Left ventricle myocardium inferior (tissue), 1 donor: ENCODE measurements at regions not wholly inside any gene's neighbourhood (a gene's known extent, or its start where the extent isn't known, plus 50 kb on each side); places are given as distances from the start of the nearest gene placed in this dataset.

Source experiments
- DNase-seq: peaks from one replicate; pipeline ENCODE4 v3.0.0-alpha.2; 2020
- H3K27ac ChIP-seq: fragments of 200-600 bp; replicated peaks from 2 replicates; pipeline ENCODE4 v1.8.0; 2021
- H3K27me3 ChIP-seq: fragments of 200-600 bp; 2 replicates; pipeline ENCODE4 v1.8.0; 2021; ENCODE audit warnings: low read depth
- H3K36me3 ChIP-seq: fragments of 200-600 bp; 2 replicates; pipeline ENCODE4 v1.8.0; 2021
- H3K4me1 ChIP-seq: fragments of 200-600 bp; 2 replicates; pipeline ENCODE4 v1.8.0; 2021
- H3K4me3 ChIP-seq: fragments of 200-600 bp; 2 replicates; pipeline ENCODE4 v1.8.0; 2021; ENCODE audit warnings: mild to moderate bottlenecking, moderate library complexity
- H3K9me3 ChIP-seq: fragments of 200-600 bp; replicated peaks from 2 replicates; pipeline ENCODE4 v1.8.0; 2021
- intact Hi-C: fragments of 100-400 bp; cut with micrococcal nuclease; formaldehyde crosslinking; loops from one replicate; pipeline ENCODE4 v1.11.0; 2022
- TF ChIP-seq, protein P1 (sequence below): fragments of 200-600 bp; IDR thresholded peaks from 2 replicates; pipeline ENCODE4 v1.8.0; 2021; ENCODE audit warnings: antibody characterized with exemption, mild to moderate bottlenecking, borderline replicate concordance
- donor health status: DM: no; HTN: yes; CAD: no; lungs with severe emphysema.

DNA sequence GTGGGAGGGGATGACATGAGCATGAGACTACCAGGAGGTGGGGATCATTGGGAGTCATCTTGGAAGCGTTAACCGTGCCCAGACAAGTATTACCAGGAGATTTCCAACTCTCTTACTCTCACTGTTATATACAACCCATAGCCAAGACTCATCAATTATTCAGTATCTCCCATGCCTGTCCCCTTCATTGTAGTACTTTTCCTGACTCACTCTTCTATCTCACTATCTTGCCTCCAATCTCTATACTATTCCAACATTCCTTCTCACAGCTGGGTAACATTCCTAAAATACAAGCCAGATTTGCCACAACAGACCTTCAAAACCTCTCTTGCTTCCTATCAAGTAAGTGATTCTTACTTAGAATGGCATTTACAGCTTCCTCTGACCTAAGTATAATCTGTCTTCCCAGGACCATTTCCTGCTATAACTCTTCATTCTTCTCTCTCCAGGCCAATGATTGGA lies 226.3 kb upstream of the SMLR1 start:
- TF ChIP-seq, protein P1, sequence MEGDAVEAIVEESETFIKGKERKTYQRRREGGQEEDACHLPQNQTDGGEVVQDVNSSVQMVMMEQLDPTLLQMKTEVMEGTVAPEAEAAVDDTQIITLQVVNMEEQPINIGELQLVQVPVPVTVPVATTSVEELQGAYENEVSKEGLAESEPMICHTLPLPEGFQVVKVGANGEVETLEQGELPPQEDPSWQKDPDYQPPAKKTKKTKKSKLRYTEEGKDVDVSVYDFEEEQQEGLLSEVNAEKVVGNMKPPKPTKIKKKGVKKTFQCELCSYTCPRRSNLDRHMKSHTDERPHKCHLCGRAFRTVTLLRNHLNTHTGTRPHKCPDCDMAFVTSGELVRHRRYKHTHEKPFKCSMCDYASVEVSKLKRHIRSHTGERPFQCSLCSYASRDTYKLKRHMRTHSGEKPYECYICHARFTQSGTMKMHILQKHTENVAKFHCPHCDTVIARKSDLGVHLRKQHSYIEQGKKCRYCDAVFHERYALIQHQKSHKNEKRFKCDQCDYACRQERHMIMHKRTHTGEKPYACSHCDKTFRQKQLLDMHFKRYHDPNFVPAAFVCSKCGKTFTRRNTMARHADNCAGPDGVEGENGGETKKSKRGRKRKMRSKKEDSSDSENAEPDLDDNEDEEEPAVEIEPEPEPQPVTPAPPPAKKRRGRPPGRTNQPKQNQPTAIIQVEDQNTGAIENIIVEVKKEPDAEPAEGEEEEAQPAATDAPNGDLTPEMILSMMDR, result no peak
- no peak for DNase-seq
- Histone ChIP-seq H3K4me3 (no peak overlapping the region), H3K27ac (no peak overlapping the region), H3K9me3 (no peaks in the 10 kb centered on the region), H3K36me3 (no peaks in the 10 kb centered on the region), H3K4me1 (no peaks in the 10 kb centered on the region), H3K27me3 (no peaks in the 10 kb centered on the region)
- intact Hi-C loops, result no loop called here

DNA sequence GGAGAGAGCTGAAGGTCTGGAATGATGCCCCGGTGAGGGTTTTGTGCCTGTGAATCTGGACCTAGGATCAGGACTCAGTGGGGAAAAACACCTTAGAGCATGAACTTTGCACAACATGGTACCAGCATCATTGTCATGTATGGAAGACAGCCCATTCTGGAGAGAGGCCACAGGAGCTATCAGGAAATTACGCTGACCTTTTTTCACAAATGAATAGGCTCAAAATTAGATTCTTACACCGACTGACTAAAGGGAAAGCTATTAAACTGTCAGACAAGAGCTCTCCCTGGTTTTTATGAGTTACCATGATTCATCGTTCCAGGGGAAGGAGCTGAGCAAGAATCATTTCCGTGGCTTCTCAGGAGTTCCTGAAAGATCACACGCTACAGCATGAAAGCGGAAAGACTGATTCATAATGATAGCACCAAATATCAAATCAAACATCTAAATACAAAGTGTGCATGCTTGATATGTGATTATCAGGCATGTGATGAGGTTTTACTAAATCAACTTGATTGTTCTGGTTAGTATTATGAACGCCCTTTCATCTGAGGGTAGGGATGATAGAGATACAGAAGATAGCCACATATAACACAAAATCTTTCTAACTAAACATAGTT lies 224.9 kb upstream of the SMLR1 start:
- Histone ChIP-seq H3K27me3 (no peaks in the 10 kb centered on the region), H3K36me3 (no peaks in the 10 kb centered on the region), H3K27ac (no peak overlapping the region), H3K9me3 (no peaks in the 10 kb centered on the region), H3K4me1 (no peaks in the 10 kb centered on the region), H3K4me3 (no peak overlapping the region)
- TF ChIP-seq, protein P1, result no peak
- intact Hi-C loops, result no loop called here
- DNase-seq, result no peak

DNA sequence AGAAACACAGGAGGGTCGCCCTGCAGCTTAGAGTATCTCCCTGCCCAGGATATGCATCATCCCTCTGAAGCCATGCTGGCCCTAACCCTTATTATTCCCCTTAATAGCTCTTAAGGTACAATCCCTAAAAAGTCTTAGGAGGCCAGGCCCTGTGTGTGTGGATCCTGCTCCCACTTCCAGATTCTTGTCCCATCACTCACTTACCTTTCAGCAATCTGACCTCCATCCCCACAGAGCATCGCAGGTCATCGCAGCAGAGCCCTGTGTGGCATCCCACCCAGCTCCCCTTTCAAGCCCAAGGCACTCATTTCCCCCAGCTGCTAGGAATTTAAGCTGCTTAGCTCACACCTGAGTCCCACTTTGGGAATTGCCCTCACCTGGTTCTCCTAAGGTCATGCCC lies 223.8 kb upstream of the SMLR1 start:
- Histone ChIP-seq H3K4me3 (no peak overlapping the region), H3K4me1 (no peaks in the 10 kb centered on the region), H3K9me3 (no peaks in the 10 kb centered on the region), H3K27ac (no peak overlapping the region), H3K27me3 (no peaks in the 10 kb centered on the region), H3K36me3 (no peaks in the 10 kb centered on the region)
- TF ChIP-seq, protein P1, result no peak
- intact Hi-C loops, result no loop called here
- DNase-seq, result no peak

DNA sequence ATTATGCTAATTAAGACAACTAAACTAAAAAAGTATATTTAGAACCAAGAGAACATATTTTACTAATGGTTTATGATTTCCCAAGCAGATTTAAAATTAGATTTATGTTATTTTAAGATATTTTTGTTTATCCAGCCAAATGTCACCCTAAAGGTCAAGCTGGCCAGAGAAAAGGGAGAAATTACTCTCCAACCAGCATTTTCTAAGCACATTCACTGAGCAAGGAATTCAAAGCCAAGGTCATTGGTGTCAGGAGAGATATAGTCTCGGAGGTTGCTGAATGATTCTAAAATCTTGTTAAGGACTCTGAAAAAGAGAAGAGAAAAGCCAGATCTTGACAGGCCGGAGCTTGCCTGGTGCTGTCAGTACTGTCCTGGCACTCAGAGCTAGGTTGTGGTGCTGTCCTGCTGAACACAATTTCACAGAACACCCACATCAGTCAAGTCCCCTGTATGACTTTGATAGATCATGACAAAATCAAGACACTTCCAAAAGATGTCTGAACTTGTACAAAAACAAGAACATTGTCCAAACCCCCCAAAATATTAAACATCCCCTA lies 222.3 kb upstream of the SMLR1 start:
- Histone ChIP-seq H3K27ac (no peak overlapping the region), H3K36me3 (no peaks in the 10 kb centered on the region), H3K4me1 (no peaks in the 10 kb centered on the region), H3K9me3 (no peaks in the 10 kb centered on the region), H3K4me3 (no peak overlapping the region), H3K27me3 (no peaks in the 10 kb centered on the region)
- no peak for DNase-seq
- TF ChIP-seq, protein P1, result no peak
- intact Hi-C loops, result no loop called here

DNA sequence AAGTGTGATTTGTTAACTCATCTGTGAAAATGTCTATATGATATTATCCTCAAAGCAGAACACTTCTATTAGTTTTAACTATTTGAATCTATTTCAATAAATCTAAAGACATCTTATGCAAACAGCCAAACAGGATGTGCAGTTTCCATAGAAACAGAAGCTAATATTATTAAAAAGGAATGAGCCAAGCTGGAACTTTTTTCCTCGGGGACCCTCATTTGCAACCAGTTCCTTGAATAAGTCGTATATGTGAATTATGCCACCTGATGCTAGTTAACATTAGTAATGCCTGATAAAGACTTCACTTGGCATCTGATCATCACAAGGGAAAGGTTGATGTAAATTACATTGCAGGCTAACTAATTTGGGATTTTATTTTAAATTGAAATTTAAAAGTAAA lies 216.9 kb upstream of the SMLR1 start:
- H3K27me3 ChIP-seq, result no peaks in the 10 kb centered on the region
- TF ChIP-seq, protein P1, result no peak

More for the DNA sequence above, 216.9 kb upstream of the SMLR1 start:
- H3K9me3 ChIP-seq, result no peaks in the 10 kb centered on the region
- intact Hi-C loops, result no loop called here
- no peak for DNase-seq
- H3K36me3 ChIP-seq, result no peaks in the 10 kb centered on the region
- no peak overlapping the region for H3K4me3 ChIP-seq
- H3K4me1 ChIP-seq, result no peaks in the 10 kb centered on the region
- no peak overlapping the region for H3K27ac ChIP-seq
